ENCODE measurements at regions not wholly inside any gene's neighbourhood (a gene's known extent, or its start where the extent isn't known, plus 50 kb on each side); places are given as distances from the start of the nearest gene placed in this dataset.
"Not testable (repeated sequence)": the region's sequence is repeated elsewhere in the genome, so short reads cannot be mapped to it uniquely, and the experiment has no call there.

- no peak for DNase-seq
These were observed 133.0 kb downstream of the BRD1 start for GRCh38 chr22:49694462-49695260.

DNA sequence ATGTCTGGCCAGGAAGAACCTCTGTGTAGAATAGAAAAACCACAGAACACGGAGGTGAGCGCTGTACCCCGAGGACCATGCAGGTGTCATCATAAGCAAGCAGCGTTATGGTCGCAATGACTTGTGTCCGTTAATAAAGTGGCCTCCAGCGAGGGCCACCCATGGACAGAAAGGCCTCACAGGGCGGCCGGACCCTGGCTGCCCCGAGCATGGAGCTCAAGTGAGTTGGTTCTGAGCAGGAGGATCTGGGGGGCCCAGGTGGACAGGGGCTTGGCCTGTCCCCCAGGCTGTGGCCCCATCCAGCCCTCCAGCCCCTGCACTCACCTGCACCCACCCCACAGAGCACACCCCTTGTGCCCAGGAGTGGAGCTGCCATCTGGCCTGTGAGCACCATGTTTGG, 133.8 kb downstream of the BRD1 start:
- DNase-seq, result no peak

DNA sequence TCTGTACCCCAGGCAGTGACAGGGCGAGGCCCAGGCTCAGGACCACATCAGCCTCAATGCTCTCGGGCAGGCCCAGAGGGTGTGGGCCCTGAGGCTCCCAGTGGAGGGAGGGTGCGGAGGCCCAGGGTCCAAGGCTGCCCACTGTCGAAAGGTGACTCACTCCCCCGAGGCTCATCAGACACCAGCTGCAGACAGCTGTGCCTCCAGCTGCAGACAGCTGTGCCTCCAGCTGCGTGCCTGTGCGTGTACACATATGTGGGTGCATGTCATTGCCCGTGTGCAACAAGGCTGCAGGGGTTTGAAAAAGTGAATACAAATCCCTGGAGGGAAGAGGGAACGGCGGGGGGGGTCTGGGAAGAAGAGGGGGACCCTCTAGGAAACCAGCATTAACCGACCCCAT, 134.3 kb downstream of the BRD1 start:
- DNase-seq, result no peak

DNA sequence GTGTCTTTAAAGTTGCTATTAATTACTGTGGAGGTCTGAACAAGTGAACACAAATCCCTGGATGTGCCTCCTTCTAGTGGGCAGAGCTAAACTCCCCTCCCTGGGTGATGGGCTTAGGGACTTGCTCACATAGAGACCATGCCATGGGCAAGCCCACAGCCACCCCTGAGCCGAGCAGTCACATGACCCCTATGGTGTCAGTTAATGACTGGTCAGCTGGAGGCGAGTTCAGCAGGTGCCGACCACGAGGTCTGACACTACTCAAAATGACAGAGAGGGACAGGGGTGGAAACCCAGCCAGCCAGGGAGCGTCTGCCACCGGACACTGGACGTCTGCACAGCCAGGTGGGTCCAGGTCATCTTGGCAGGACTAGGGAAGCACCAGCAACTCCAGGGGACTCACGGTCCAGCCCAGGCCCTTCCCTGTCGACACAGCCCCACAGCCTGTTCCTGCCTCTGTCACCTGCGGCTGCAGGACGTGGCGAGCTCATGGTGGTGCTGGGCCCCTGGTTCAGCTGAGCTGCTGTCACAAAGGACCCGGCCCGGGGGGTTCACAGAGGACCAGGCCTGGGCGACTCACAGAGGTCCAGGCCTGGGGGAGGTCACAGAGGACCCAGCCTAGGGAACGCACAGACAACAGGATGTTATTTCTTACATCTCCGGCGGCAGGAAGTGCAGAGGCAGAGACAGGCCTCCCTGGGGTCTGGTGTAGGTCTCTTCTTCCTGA, 135.0 kb downstream of the BRD1 start:
- no peak for DNase-seq

- DNase-seq, result no peak
These were observed 136.4 kb downstream of the BRD1 start for GRCh38 chr22:49691256-49691655.

GRCh38 chr22:49690454-49690853, 137.2 kb downstream of the BRD1 start:
- no peak for DNase-seq

DNA sequence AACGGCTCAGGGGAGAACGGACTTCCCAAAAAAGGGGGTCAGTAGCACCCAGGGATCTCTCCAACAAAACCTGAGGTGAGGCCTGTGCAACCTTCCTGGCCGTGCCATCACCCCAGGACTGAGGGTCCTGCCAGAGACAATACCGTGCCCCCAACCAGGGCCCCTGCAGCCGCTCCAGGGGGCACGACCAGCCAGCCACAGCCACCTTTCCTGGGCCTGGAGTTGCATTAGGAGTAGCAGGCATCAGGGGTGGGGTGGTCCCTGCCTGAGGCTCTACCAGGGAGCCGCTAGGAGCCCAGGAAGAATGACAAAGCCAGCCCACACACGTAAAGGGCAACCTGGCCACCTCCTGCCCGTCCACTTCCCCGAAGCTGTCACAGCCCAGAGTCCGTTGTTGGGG, 137.8 kb downstream of the BRD1 start:
- no peak for DNase-seq

DNA sequence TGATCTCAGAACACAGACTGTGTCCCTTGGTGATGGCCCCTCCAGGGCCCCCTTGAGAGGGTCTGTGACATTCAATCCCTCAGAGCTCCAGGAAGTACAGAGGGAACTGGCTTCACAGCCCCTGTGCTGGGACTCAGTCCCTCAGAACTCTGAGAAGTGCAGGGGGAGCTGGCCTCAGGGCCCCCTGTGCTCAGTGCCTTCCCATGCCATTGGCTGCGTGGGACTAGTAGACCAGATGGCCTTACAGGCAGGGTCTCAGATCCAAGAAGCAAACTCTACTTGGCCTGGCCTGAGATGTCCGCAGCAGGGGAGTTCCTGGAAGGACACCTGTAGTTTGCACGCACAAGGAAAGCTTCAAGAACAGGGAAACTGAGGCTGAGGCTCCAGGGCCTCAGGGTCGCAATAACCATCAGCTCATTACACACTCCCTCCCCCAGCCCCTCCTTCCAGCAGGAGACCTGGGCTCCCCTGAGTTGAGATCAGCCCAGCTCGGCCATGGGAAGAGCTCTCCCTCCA, 138.4 kb downstream of the BRD1 start:
- DNase-seq, result no peak

DNA sequence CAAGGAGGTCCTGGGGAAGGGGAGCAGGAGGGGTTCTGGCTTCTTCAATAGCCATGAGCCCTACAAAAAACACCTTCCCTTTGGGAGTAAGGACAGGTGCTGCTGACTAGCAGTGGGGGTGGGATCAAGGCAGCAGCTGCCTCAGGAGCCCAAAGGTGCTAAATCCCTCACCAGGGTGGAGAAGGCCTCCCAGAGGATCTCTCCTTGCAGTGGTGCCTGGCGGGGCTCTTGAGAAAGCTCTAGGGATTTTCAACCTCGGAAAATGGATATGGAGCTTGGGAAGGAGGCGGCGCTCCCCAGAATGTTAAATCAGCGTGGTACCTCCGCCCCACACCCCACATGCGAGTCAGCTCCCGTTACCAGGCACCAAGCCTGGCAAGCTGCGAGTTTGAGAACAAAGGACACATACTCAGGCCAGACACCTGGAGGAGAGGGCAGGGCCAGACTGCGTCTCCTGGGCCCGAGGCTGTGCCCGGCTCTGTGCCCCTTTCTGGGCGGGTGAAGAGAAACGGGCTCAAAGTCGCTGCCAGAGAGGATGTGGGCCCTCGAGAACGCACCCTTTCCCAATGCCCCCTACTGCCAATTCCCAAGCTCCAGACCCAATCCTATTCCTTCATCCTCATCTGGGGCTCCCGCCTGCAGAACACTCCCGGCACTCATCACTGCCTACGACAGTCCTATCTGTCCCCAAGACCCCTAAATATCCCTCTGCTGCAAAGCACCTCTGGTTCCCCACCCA, 139.0 kb downstream of the BRD1 start:
- DNase-seq, result no peak

DNA sequence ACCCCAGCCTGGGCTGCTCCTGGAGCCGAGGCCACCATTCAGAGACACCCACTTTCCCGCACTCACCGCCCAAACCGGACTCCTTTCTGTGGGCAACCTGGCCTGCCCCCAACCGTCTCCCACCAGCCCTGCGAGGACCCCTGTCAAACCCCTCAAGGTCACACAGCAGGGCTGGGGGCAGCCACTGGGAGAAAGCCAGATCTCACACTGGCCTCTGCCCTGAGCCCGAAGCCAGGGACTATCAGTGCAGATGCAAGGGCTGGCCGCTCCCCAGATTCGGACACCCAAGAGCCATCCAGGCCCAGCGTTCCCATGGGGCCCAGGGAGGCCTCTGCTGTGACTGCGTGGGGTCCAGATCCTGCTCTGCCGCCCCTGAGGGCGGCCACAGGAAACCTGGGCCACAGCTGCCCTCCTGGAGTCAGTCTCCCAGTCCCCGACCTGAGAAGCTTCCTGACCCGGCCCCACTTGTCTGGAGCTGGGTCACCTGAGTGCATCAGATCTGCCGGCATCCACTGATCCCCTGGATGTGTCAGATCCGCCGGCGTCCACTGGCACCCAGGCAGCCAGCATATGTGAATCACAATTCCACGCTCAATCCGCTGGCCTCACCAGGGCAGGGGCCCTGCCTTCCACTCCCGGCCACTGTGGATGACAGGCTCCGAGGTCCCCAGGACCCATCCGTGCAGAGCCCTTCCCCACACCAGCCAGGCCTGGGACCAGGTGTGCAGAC, 139.7 kb downstream of the BRD1 start:
- no peak for DNase-seq

- no peak for DNase-seq
These were observed 140.3 kb downstream of the BRD1 start for GRCh38 chr22:49687333-49687732.

DNA sequence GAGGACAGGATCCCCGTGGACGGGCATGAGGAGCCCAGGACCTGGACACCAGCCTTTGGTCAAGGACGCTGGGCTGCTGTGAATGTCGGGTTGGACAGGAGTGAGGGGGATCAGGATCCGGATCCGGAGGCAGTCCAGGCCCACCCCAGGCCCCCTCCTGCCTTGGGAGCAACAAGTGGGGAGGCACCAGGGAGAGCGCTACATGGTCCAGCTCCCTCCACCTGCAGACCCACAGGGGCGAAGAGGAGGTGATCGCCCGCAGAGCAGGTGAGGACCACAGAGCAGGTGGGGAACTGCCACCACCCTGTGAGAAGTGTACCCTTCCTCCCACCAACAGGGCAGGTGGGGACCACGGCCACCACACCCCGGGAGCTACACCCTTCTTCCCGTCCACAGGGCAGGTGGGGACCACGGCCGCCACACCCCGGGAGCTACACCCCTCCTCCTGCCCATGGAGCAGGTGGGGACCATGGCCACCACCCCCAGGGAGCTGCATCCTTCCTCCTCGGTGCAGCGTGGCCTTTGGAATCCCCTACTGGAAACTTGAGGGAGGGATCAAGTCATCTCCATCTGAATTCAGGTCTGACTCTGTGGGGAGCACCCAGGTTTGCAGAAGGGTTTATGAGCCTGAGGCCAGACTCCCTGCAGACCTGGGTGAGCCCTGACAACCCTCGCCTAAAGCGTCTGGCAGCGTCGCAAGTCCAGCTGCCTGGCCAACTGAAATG, 141.0 kb downstream of the BRD1 start:
- DNase-seq, result no peak

DNA sequence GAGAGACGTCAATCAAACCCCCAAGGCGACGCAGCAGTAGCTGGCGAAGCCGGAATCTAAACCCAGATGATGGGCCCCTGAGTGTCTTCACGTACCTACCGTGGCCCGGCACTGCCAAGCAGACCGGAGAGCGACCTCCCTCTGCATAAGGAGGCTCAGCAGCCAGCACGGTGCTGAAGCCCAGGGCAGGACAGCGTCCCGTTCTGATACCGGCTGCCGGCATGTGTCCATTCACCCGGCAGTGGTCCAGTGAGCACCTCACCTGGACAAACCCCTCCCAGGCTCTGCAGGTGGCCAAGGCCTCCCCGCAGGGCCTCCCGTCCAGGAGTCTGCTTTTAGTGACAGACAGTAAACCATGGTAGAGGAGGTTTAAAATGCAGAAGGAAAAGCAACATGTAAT, 142.0 kb downstream of the BRD1 start:
- no peak for DNase-seq

DNA sequence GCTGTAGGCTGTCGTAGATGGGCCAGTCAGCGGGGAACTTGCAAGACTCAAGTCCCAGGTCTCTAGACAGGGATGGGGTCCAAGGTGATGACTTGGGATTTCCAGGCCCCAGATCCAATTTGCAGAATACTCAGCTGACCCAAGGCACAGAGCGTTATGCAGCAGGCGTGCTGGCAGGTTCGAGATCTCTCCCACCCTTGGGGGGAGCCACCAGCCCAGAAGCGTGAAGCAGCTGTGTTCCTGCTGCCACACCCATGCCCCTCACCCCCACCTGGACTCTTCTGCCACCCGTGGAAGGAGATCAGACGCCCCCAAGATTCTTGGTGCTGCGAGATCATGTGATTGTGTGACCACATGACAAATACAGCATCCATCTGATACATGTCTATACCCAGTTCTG, 142.6 kb downstream of the BRD1 start:
- no peak for DNase-seq

- no peak for DNase-seq
These were observed 144.6 kb downstream of the BRD1 start for GRCh38 chr22:49683032-49683431.

GRCh38 chr22:49680819-49681218, 146.9 kb downstream of the BRD1 start:
- not testable (repeated sequence) for DNase-seq

- DNase-seq, result no peak
These were observed 148.9 kb downstream of the BRD1 start for GRCh38 chr22:49678842-49679170.

- no peak for DNase-seq
These were observed 149.4 kb downstream of the BRD1 start for GRCh38 chr22:49678137-49678841.

- DNase-seq, result no peak
These were observed 150.2 kb downstream of the BRD1 start for GRCh38 chr22:49677495-49677889.

DNA sequence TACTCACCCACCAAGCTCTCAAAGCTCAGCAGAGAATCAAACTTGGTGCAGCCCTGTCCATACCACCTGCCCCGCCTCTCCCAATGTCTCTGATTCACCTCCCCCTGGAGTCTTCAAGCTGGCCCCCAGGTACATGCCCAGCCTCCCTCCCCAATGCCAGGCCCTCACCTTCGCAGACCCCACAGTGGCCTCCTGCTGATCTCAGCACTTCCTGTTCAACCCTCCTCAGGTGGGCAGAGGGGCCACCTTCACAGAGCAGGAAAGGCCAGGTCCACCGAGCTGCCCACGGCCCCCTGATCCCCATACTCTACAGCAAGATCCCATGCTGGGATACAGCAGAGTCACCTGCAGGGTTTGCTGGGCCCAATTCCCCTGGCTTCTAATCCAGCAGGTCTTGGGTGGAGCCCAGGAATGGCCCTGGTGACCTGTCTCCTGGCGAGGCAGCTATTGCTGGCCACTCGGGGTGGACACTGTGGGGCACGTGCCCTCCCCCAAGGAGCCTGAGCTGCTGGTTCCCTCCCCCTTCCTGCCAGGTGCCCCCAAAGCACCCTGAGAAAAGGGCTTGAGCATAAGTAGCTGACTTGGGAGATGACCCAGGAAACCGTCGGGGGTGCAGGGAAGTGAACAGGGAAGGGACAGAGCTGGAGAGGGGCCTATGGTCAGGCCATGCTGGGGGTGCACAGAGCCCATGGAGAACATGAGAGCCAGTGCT, 150.7 kb downstream of the BRD1 start:
- no peak for DNase-seq

- no peak for DNase-seq
These were observed 151.4 kb downstream of the BRD1 start for GRCh38 chr22:49676230-49676629.
